HFFc6 (cell line): ENCODE measurements at regions not wholly inside any gene's neighbourhood (a gene's known extent, or its start where the extent isn't known, plus 50 kb on each side); places are given as distances from the start of the nearest gene placed in this dataset.
"Not testable (repeated sequence)": the region's sequence is repeated elsewhere in the genome, so short reads cannot be mapped to it uniquely, and the experiment has no call there.

Experiments used
- DNase-seq: peaks from one replicate; pipeline ENCODE4 v3.0.0-alpha.2; 2018
- H3K27ac Mint-ChIP-seq: 2 replicates; pipeline ENCODE4 v1.8.0; 2020; ENCODE audit warnings: mild to moderate bottlenecking, mixed read lengths
- H3K27me3 Mint-ChIP-seq: 2 replicates; pipeline ENCODE4 v1.8.0; 2021; ENCODE audit warnings: mild to moderate bottlenecking, moderate library complexity, mixed read lengths; ENCODE audit not compliant: insufficient read depth
- H3K36me3 Mint-ChIP-seq: 2 replicates; pipeline ENCODE4 v1.8.0; 2021; ENCODE audit warnings: low read depth, mixed read lengths
- H3K4me1 Mint-ChIP-seq: 2 replicates; pipeline ENCODE4 v1.8.0; 2020; ENCODE audit warnings: low read depth, mixed read lengths
- H3K4me3 Mint-ChIP-seq: 2 replicates; pipeline ENCODE4 v1.8.0; 2020; ENCODE audit warnings: mild to moderate bottlenecking, moderate library complexity, mixed read lengths
- H3K9me3 Mint-ChIP-seq: 2 replicates; pipeline ENCODE4 v1.8.0; 2020; ENCODE audit warnings: mild to moderate bottlenecking, mixed read lengths
- TF ChIP-seq, protein P1 (sequence below): fragments of 200-600 bp; sonication (generic); IDR thresholded peaks from 2 replicates; pipeline ENCODE4 v1.5.0; 2021; ENCODE audit warnings: antibody characterized with exemption, mild to moderate bottlenecking

DNA sequence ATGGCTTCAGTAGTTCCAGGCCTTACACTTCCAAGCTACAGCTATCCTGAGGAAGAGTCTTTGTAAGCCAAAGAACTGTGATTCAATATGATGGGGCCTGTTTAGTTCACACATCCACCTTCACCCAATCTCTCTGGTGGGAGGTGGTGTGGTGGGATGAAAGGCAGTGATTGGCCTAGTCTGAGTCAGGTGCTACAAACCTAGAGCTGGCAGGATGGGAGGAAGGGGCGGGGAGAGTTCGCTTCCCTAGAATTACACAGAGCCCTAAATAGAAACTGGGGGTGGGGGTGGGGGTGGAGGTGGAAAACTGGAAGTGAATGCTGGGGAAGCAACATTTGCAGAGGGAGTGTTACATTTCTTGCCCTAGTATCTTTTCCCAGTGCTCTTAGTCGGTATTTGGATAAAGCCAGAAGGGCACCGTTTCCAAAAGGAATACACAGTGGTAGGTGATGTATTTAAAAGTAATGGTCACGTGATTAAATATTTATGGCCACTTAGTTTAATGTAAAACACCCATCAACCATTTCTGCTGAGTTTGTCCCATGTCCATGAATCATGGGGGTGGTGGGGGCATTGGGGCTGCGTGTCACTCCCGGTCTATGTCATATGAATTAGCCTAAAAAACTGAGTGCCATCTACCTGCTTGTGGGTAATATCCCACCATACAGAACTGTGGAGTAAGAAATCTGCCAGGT is 247.6 kb upstream of the PROK2 start:
- Mint-ChIP-seq H3K9me3 (no peaks in the 10 kb centered on the region; the same call in 1 of the 2 replicates), H3K36me3 (no peaks in the 10 kb centered on the region)
- TF ChIP-seq, protein P1, sequence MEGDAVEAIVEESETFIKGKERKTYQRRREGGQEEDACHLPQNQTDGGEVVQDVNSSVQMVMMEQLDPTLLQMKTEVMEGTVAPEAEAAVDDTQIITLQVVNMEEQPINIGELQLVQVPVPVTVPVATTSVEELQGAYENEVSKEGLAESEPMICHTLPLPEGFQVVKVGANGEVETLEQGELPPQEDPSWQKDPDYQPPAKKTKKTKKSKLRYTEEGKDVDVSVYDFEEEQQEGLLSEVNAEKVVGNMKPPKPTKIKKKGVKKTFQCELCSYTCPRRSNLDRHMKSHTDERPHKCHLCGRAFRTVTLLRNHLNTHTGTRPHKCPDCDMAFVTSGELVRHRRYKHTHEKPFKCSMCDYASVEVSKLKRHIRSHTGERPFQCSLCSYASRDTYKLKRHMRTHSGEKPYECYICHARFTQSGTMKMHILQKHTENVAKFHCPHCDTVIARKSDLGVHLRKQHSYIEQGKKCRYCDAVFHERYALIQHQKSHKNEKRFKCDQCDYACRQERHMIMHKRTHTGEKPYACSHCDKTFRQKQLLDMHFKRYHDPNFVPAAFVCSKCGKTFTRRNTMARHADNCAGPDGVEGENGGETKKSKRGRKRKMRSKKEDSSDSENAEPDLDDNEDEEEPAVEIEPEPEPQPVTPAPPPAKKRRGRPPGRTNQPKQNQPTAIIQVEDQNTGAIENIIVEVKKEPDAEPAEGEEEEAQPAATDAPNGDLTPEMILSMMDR = no peak

DNA sequence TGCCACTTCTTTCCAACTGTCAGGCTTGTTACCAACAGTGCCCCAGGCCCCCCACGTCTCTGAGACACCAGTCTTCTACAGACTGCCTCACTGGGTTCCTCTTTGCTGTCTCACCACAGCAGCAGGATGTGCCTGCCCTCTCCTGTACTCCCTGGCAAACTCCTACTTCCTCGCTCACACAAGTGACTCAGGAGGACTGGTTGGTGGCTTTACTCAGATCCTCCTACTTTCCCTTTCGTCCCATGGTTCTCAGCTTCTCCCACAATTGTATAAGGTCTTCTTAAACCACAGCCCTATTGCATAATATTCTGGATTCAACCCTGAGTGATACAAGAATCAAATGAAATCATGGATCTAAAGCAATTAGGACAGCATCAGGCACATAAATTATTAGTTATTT is 246.6 kb upstream of the PROK2 start:
- TF ChIP-seq, protein P1 = peak; percentile 27; the same call in 1 of the 2 replicates
- DNase-seq = peak; percentile 74
- Mint-ChIP-seq H3K36me3 (no peaks in the 10 kb centered on the region), H3K27ac (peak overlapping the region; percentile 5), H3K9me3 (no peaks in the 10 kb centered on the region), H3K27me3 (no peaks in the 10 kb centered on the region; the same call in 1 of the 2 replicates), H3K4me3 (peak overlapping the region; percentile 10; the same call in 1 of the 2 replicates), H3K4me1 (peaks cover 21% of the 10 kb centered on the region)

More for the DNA sequence above, 247.6 kb upstream of the PROK2 start:
- no peak for DNase-seq
- no peaks in the 10 kb centered on the region; the same call in none of the 2 replicates for H3K27me3 Mint-ChIP-seq
- peaks cover 21% of the 10 kb centered on the region for H3K4me1 Mint-ChIP-seq
- H3K4me3 Mint-ChIP-seq = no peak overlapping the region
- H3K27ac Mint-ChIP-seq = no peak overlapping the region

DNA sequence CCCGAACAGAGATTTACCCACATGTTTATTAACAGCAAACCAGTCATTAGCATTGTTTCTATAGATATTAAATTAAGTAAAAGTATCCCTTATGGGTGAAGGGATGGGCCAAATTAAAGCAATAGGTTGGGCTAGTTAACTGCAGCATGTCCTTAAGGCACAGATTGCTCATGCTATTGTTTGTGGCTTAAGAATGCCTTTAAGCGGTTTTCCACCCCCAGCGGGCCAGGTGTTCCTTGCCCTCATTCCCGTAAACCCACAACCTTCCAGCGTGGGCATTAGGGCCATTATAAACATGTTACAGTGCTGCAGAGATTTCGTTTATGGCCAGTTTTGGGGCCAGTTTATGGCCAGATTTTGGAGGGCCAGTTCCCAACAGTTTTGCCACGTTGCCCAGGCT is 245.3 kb upstream of the PROK2 start:
- DNase-seq, H3K36me3 Mint-ChIP-seq, H3K4me3 Mint-ChIP-seq, H3K9me3 Mint-ChIP-seq, H3K27ac Mint-ChIP-seq, H3K27me3 Mint-ChIP-seq: not testable (repeated sequence)
- H3K4me1 Mint-ChIP-seq = peaks cover 21% of the 10 kb centered on the region

DNA sequence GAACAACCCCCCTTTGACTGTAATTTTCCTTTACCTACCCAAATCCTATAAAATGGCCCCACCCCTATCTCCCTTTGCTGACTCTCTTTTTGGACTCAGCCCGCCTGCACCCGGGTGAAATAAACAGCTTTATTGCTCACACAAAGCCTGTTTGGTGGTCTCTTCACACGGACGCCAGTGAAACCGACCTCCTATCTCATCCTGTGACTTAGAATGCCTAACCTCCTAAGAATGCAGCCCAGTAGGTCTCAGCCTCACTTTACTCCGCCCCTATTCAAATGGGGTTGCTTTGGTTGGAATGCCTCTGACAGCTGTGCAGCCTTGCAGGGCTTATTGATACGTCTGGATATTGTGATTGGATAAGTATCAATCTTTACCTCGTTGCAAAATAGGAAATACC is 243.8 kb upstream of the PROK2 start:
- H3K27ac Mint-ChIP-seq, H3K36me3 Mint-ChIP-seq, DNase-seq, H3K27me3 Mint-ChIP-seq, H3K9me3 Mint-ChIP-seq, H3K4me3 Mint-ChIP-seq: not testable (repeated sequence)
- peaks cover 21% of the 10 kb centered on the region for H3K4me1 Mint-ChIP-seq

DNA sequence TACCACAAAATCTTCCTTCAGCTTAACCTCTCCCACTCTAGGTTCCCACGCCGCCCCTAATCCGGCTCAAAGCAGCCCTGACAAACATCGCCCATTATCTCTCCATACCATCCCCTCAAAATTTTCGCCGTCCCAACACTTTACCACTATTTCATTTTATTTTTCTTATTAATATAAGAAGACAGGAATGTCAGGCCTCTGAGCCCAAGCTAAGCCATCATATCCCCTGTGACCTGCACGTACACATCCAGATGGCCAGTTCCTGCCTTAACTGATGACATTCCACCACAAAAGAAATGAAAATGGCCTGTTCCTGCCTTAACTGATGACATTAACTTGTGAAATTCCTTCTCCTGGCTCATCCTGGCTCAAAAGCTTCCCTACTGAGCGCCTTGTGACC is 243.4 kb upstream of the PROK2 start:
- not testable (repeated sequence) for H3K4me3 Mint-ChIP-seq, H3K9me3 Mint-ChIP-seq, H3K27me3 Mint-ChIP-seq, H3K27ac Mint-ChIP-seq, H3K36me3 Mint-ChIP-seq, DNase-seq
- peaks cover 21% of the 10 kb centered on the region for H3K4me1 Mint-ChIP-seq

DNA sequence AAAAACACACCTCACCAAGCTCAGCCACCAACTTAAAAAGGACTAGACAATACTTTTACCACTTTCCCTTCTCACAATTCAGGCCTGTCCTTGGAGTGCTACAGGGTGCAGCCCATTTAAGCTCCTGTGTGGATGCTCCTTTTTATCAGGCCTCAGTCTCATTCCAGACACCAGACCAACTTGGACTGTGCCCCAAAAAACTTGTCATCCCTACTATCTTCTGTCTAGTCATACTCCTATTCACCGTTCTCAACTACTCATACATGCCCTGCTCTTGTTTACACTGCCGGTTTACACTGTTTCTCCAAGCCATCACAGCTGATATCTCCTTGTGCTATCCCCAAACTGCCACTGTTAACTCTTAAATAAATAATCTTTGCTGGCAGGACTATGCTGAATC is 242.8 kb upstream of the PROK2 start:
- H3K9me3 Mint-ChIP-seq, DNase-seq, H3K36me3 Mint-ChIP-seq, H3K27me3 Mint-ChIP-seq, H3K4me3 Mint-ChIP-seq, H3K27ac Mint-ChIP-seq: not testable (repeated sequence)
- peaks cover 21% of the 10 kb centered on the region for H3K4me1 Mint-ChIP-seq

DNA sequence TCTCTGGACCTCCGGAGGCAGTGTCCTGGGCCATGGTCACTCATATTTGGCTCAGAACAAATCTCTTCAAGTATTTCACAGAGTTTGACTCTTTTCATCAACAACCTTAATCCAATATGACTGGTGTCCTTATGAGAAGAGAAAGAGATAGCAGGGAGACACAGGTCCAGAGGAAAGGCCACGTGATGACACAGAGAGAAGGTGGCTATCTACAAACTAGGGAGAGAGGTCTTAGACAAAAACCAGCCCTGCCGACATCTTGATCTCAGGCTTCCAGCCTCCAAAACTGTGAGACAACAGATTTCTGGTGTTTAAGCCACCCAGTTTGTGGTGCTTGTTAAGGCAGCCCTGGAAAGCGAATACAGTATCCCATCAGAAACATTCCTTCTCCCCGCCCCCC is 237.1 kb upstream of the PROK2 start:
- Mint-ChIP-seq H3K4me3 (no peak overlapping the region), H3K27ac (no peak overlapping the region), H3K4me1 (peaks cover 17% of the 10 kb centered on the region), H3K27me3 (peaks cover 4% of the 10 kb centered on the region), H3K9me3 (no peaks in the 10 kb centered on the region), H3K36me3 (no peaks in the 10 kb centered on the region)
- TF ChIP-seq, protein P1 = no peak
- no peak for DNase-seq
